Activated T-helper 1 cell treated with Interleukin-2 at 50 U/mL for 16 hours (primary cell): ENCODE measurements at regions not wholly inside any gene's neighbourhood (a gene's known extent, or its start where the extent isn't known, plus 50 kb on each side); places are given as distances from the start of the nearest gene placed in this dataset.

ENCODE experiments used
- DNase-seq: peaks from one replicate; pipeline ENCODE4 v3.0.0-alpha.2; 2020; ENCODE audit warnings: low read depth

GRCh38 chr7:41910940-41911600 is 208.2 kb upstream of the INHBA start:
- DNase-seq, result no peak

GRCh38 chr7:41907444-41907843 is 204.6 kb upstream of the INHBA start:
- DNase-seq, result no peak

GRCh38 chr7:41900532-41900931 is 197.6 kb upstream of the INHBA start:
- DNase-seq, result no peak

GRCh38 chr7:41899823-41900433 is 197.0 kb upstream of the INHBA start:
- no peak for DNase-seq

- no peak for DNase-seq
These were observed 190.8 kb upstream of the INHBA start for GRCh38 chr7:41893656-41894055.

- no peak for DNase-seq
These were observed 189.6 kb upstream of the INHBA start for GRCh38 chr7:41892356-41893100.

- DNase-seq, result no peak
These were observed 189.1 kb upstream of the INHBA start for GRCh38 chr7:41891950-41892349.

- DNase-seq, result no peak
These were observed 187.9 kb upstream of the INHBA start for GRCh38 chr7:41890631-41891274.

GRCh38 chr7:41889472-41889871 is 186.6 kb upstream of the INHBA start:
- no peak for DNase-seq

GRCh38 chr7:41889040-41889439 is 186.2 kb upstream of the INHBA start:
- DNase-seq, result no peak

- DNase-seq, result no peak
These were observed 184.5 kb upstream of the INHBA start for GRCh38 chr7:41887416-41887815.

GRCh38 chr7:41886901-41887311 is 184.0 kb upstream of the INHBA start:
- DNase-seq, result no peak

- no peak for DNase-seq
These were observed 183.5 kb upstream of the INHBA start for GRCh38 chr7:41886262-41886900.

- no peak for DNase-seq
These were observed 182.9 kb upstream of the INHBA start for GRCh38 chr7:41885748-41886147.

GRCh38 chr7:41885078-41885477 is 182.2 kb upstream of the INHBA start:
- no peak for DNase-seq

GRCh38 chr7:41882745-41883420 is 180.0 kb upstream of the INHBA start:
- DNase-seq, result no peak

- DNase-seq, result no peak
These were observed 179.4 kb upstream of the INHBA start for GRCh38 chr7:41882256-41882655.

- peak; percentile 18 for DNase-seq
These were observed 178.6 kb upstream of the INHBA start for GRCh38 chr7:41881331-41882130.

GRCh38 chr7:41880107-41880506 is 177.2 kb upstream of the INHBA start:
- DNase-seq, result no peak

- DNase-seq, result no peak
These were observed 176.5 kb upstream of the INHBA start for GRCh38 chr7:41879403-41879802.
